GM12878 (cell line): ENCODE measurements at regions not wholly inside any gene's neighbourhood (a gene's known extent, or its start where the extent isn't known, plus 50 kb on each side); places are given as distances from the start of the nearest gene placed in this dataset.

Experiments
- ATAC-seq: fragments of 200-7000 bp; cut with Tn5 transposase; 3 replicates; pipeline ENCODE4 v1.9.1; 2020; ENCODE audit warnings: mild to moderate bottlenecking, moderate library complexity
- BruUV-seq: library from RNA; stranded (reverse); fragments of 400-500 nt; replicated peaks from 2 replicates; lab custom pipeline; 2021; lab: Mats Ljungman, UMichigan
- CTCF ChIA-PET: fragments of 300-600 bp; sonication (Branson Sonifier 250); formaldehyde crosslinking; extraction: SDS; loops from one replicate; lab custom pipeline; 2021; ENCODE audit warnings: inconsistent platforms; lab: Yijun Ruan, JAX
- POLR2A ChIA-PET: fragments of 350-600 bp; formaldehyde crosslinking; extraction: SDS; loops from one replicate; lab custom pipeline; 2021; ENCODE audit warnings: inconsistent platforms; lab: Charles Lee
- RAD21 ChIA-PET: fragments of 300-600 bp; sonication (Branson Sonifier 250); formaldehyde crosslinking; loops from one replicate; lab custom pipeline; 2023; ENCODE audit warnings: antibody characterized with exemption; ENCODE audit not compliant: unreplicated experiment; lab: Charles Lee
- SMC1A ChIA-PET: fragments of 300-600 bp; sonication (Branson Sonifier 250); formaldehyde crosslinking; loops from one replicate; lab custom pipeline; 2023; ENCODE audit not compliant: unreplicated experiment, uncharacterized antibody; lab: Charles Lee
- DNase-seq: peaks from one replicate; pipeline ENCODE4 v3.0.0-alpha.2; 2011; ENCODE audit warnings: low read depth, low spot score
- FAIRE-seq: peaks from 3 replicates; lab custom pipeline; 2011; peaks lifted over from hg19 to GRCh38; lab: Jason Lieb, UNC
- H2AFZ ChIP-seq: 2 replicates; pipeline ENCODE4 v1.6.0; 2011; ENCODE audit warnings: low read depth, low read length, control low read depth; ENCODE audit not compliant: control insufficient read depth
- H3K27ac ChIP-seq: 2 replicates; pipeline ENCODE4 v1.5.1; 2011; ENCODE audit warnings: control low read depth; ENCODE audit not compliant: control insufficient read depth, insufficient read depth
- H3K27me3 ChIP-seq, 2 experiments: replicated peaks in 1 of 2; 2 replicates each; pipeline versions ENCODE4 v1.6.0 to v1.6.1; 2011; ENCODE audit warnings: low read length in 1 of 2; ENCODE audit not compliant: control insufficient read depth in 2 of 2, insufficient read depth in 2 of 2
- H3K36me3 ChIP-seq, 2 experiments: 2 replicates each; pipeline ENCODE4 v1.5.1; 2011; ENCODE audit warnings: low read length in 1 of 2; ENCODE audit not compliant: control insufficient read depth in 2 of 2, insufficient read depth in 2 of 2
- H3K4me1 ChIP-seq: 2 replicates; pipeline ENCODE4 v1.6.1; 2011; ENCODE audit warnings: mild to moderate bottlenecking, low read length, moderate library complexity, mixed read lengths; ENCODE audit not compliant: control insufficient read depth, insufficient read depth
- H3K4me2 ChIP-seq: 2 replicates; pipeline ENCODE4 v1.6.0; 2011; ENCODE audit warnings: control low read depth; ENCODE audit not compliant: control insufficient read depth, insufficient read depth
- H3K4me3 ChIP-seq: fragments of 200-600 bp; sonication (generic); 2 replicates; pipeline ENCODE4 v1.5.1; 2016
- H3K79me2 ChIP-seq: 2 replicates; pipeline ENCODE4 v1.6.0; 2011; ENCODE audit warnings: low read length; ENCODE audit not compliant: control insufficient read depth, insufficient read depth
- H3K9ac ChIP-seq: 2 replicates; pipeline ENCODE4 v1.8.0; 2011; ENCODE audit warnings: low read length, control low read depth, mixed read lengths; ENCODE audit not compliant: control insufficient read depth, insufficient read depth
- H3K9me3 ChIP-seq: replicated peaks from 3 replicates; pipeline ENCODE4 v1.5.1; 2011; ENCODE audit warnings: mild to moderate bottlenecking, low read length; ENCODE audit not compliant: control insufficient read depth, insufficient read depth
- H4K20me1 ChIP-seq: 2 replicates; pipeline ENCODE4 v1.6.0; 2011; ENCODE audit not compliant: control insufficient read depth, insufficient read depth
- CEBPB ChIP-seq, 2 experiments: fragments of 150-350 bp in 1 of 2; IDR thresholded peaks; 2 replicates each; pipeline ENCODE4 v1.6.1; 2012 to 2014; ENCODE audit warnings: low read depth in 2 of 2, low read length in 2 of 2, borderline replicate concordance in 1 of 2, inconsistent platforms in 1 of 2
- DPF2 ChIP-seq: fragments of 450-650 bp; IDR thresholded peaks from 2 replicates; pipeline ENCODE4 v1.6.1; 2017; ENCODE audit warnings: mild to moderate bottlenecking
- EED ChIP-seq: sonication (generic); IDR thresholded peaks from 2 replicates; pipeline ENCODE4 v1.6.1; 2016; ENCODE audit warnings: antibody characterized with exemption, low read depth
- NFYA ChIP-seq: IDR thresholded peaks from 2 replicates; pipeline ENCODE4 v1.6.1; 2011; ENCODE audit warnings: low read depth, mild to moderate bottlenecking, low read length, improper control_type of control experiment, borderline replicate concordance
- NFYB ChIP-seq: IDR thresholded peaks from 2 replicates; pipeline ENCODE4 v1.6.1; 2011; ENCODE audit warnings: low read depth, mild to moderate bottlenecking, low read length, improper control_type of control experiment, moderate library complexity; ENCODE audit not compliant: insufficient read depth
- PML ChIP-seq: IDR thresholded peaks from 2 replicates; pipeline ENCODE4 v1.6.1; 2012; ENCODE audit warnings: low read length, inconsistent platforms
- SREBF2 ChIP-seq: IDR thresholded peaks from 2 replicates; pipeline ENCODE4 v1.6.1; 2012; ENCODE audit warnings: mild to moderate bottlenecking, low read length
- TAF1 ChIP-seq: IDR thresholded peaks from 2 replicates; pipeline ENCODE4 v1.6.1; 2011; ENCODE audit warnings: mild to moderate bottlenecking, low read depth, low read length, borderline replicate concordance
- ZNF687 ChIP-seq: fragments of 450-650 bp; IDR thresholded peaks from 2 replicates; pipeline ENCODE4 v1.6.1; 2017; ENCODE audit warnings: mild to moderate bottlenecking, moderate library complexity
- ZSCAN29 ChIP-seq: fragments of 450-650 bp; IDR thresholded peaks from 2 replicates; pipeline ENCODE4 v1.6.1; 2017; ENCODE audit warnings: mild to moderate bottlenecking, moderate library complexity
- WGBS: methylation state at CpG from one replicate; pipeline ENCODE4 v1.1.6; 2016; ENCODE audit warnings: low lambda C conversion rate; ENCODE audit not compliant: insufficient replicate concordance, insufficient coverage; ENCODE audit errors: missing lambda C conversion rate; 5-methylcytosine and 5-hydroxymethylcytosine counted together
- in situ Hi-C: fragments of 300-500 bp; cut with MboI; formaldehyde crosslinking; loops from 9 replicates; pipeline ENCODE4 v1.14.3; 2018; ENCODE audit warnings: mixed read lengths
- intact Hi-C: fragments of 100-400 bp; cut with micrococcal nuclease; formaldehyde crosslinking; loops from one replicate; pipeline ENCODE4 v1.14.2; 2022; ENCODE audit not compliant: unreplicated experiment

- in situ Hi-C loops: no loop called here
- no peak for TF ChIP-seq SREBF2
- no peak for TF ChIP-seq TAF1
- TF ChIP-seq PML: no peak
- TF ChIP-seq DPF2: no peak
- no peak for TF ChIP-seq ZSCAN29
- TF ChIP-seq NFYA: no peak
- TF ChIP-seq CEBPB (IDR thresholded peaks at IDR 0.05; ENCODE audit: borderline replicate concordance in 1 of 2, low read depth in 2 of 2, low read length in 2 of 2): no peak
- TF ChIP-seq ZNF687: no peak
- TF ChIP-seq NFYB: no peak
- TF ChIP-seq EED: no peak
- TF ChIP-seq, all 136 proteins: peak for 0
- no peak for FAIRE-seq
- H3K79me2 ChIP-seq: no peaks in the 10 kb centered on the region
- H3K27ac ChIP-seq: no peak overlapping the region
- no peak overlapping the region for H3K4me3 ChIP-seq
- no peak overlapping the region for H3K4me2 ChIP-seq
- no peak overlapping the region for H2AFZ ChIP-seq
- SMC1A ChIA-PET: interaction anchor here (0.6 kb wide), 1 partner anchor 390 kb away, joined by 3 read pairs; the partner anchor contains the start of gene PANK4
- RAD21 ChIA-PET: no interaction called here
- H3K9me3 ChIP-seq: no peaks in the 10 kb centered on the region; the same call in 2 of the 3 replicates
- no peak for ATAC-seq
- H3K4me1 ChIP-seq: no peaks in the 10 kb centered on the region
- H4K20me1 ChIP-seq: no peaks in the 10 kb centered on the region
- H3K27me3 ChIP-seq: no peaks in the 10 kb centered on the region
- H3K9ac ChIP-seq: no peak overlapping the region
- no peaks in the 10 kb centered on the region for H3K36me3 ChIP-seq
- POLR2A ChIA-PET: no interaction called here
- WGBS: 41% methylated on average over 3 of the region's 3 CpGs
- intact Hi-C loops: no loop called here
- no peak for DNase-seq
- CTCF ChIA-PET: no interaction called here
- BruUV-seq: no TSS peak
Measured at GRCh38 chr1:2916153-2916552, 105.1 kb upstream of the ACTRT2 start.
